Activated naive CD8-positive, alpha-beta T cell treated with anti-CD3 and anti-CD28 coated beads, Interleukin-2, amount 50 U/mL, for 16 hours (primary cell): ENCODE measurements at regions not wholly inside any gene's neighbourhood (a gene's known extent, or its start where the extent isn't known, plus 50 kb on each side); places are given as distances from the start of the nearest gene placed in this dataset.

ENCODE experiments used
- DNase-seq: peaks from one replicate; pipeline ENCODE4 v3.0.0-alpha.2; 2020; ENCODE audit warnings: low read depth, low spot score

- DNase-seq: no peak
Observed at GRCh38 chr2:59998324-59998723, 555.1 kb downstream of the BCL11A start.

DNA sequence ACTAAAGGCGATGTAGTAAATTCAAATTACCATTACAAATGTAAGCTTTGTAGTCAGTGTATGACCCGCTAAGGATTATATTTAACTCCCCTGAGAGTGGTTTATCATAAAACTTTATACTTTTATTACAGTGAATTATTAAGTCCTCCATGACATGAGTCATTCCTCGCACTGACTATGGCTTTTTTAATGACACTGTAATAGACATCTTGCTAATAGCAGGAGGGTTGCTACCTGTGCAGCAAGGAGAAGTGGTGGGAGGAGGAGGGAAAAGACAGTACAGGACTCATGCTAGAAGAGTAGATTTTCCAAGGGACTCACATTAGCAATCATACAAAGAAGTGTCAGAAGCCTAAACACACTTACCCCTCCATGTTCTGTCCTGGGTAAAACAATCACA, 556.1 kb downstream of the BCL11A start:
- no peak for DNase-seq

DNA sequence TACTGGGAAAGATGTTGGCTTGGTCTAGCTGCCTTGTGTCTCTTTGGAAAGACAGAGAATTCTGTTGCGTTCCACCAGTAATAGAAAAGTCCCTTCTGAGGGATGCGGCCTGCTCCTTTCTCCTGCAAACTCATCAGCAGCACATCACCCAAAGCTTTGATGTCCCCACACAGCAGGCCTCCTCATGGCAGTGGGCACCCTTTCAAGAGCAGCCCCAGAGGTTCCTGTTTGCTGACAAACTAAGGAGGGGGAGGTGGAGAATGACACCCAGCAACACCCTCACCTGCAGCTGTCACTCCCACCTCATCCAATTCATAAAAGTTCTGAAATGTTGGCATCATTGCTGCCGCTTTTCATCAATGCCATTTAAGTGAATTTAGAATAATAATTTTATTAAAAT, 556.6 kb downstream of the BCL11A start:
- no peak for DNase-seq

GRCh38 chr2:59993726-59994125, 559.7 kb downstream of the BCL11A start:
- DNase-seq: no peak

DNA sequence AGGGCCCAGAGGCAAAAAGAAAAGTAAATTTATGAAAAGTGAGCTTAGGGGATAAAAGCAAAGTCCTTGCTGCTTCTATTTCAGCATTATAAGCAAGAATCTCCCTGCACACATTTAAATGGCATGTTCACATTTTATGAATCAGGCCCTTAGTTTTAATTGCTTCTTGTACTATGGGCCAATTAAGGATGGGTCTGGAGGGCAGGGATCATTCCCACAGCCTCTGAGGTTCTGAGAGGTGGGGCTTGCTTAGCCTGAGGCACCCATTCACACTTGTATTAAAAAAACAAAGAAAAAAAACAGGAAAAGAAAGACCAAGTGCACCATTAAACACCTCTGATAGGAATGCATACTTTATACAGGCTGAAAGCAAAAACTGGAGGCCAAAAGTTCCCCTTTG, 565.1 kb downstream of the BCL11A start:
- no peak for DNase-seq

DNA sequence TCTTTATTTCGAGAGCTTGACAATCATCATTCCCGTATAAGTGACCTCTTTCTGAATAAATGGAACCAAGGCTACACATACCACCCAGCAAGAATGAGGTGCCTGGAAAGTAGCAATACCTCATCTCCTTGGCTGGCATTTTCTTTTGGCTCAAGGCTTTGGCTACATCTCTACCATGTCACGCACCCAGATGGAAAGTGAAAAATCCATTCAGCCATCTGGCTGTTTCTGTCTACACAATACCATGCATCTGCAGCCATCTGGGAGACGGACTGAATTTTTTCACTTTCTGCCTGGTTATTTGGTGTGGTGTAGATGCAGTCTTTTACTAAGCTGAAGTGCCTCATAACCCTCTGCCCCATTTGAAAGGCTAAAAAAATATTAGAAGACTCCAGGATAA, 566.9 kb downstream of the BCL11A start:
- DNase-seq: no peak

GRCh38 chr2:59985923-59986322, 567.5 kb downstream of the BCL11A start:
- no peak for DNase-seq

- DNase-seq: no peak
Observed at GRCh38 chr2:59974051-59974766, 579.2 kb downstream of the BCL11A start.

GRCh38 chr2:59969161-59969560, 584.3 kb downstream of the BCL11A start:
- no peak for DNase-seq

DNA sequence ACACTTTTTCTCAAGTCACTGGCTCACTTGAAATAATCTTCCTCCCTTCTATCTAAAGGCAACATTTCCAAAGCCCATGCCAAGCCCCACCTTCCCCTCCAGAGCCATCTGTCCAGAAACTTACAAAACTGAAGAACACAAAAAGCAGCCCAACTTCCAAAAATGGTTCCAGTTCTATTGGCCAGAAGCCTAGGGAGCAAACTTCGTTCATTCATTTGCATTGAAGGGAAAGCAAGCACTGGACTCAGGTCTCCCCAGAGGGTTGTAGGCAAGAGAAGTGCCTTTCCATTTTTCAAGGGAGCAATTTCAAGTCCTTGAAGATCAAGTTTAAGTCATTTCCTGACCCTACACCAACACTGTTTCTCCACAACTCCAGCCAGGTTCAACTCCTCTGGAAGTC, 585.0 kb downstream of the BCL11A start:
- DNase-seq: no peak

DNA sequence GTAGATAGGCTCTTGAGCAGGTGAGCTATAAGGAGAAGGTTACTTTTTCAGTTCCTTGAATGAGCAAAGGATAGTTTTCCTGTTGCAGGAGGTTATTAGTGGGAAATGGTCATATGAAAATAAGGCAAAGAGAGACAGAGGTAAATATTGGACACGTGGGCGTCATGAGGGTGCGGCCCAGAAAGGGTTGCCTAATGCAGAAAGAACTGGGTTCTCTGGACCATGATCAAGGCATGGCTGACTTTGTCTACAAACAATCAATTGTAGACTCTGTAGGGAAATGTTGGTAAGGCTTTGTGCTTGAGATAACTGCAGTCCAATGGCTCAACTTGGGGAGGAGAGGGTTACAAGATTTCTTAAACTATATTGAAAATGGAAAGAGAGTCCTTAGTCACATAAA, 585.8 kb downstream of the BCL11A start:
- DNase-seq: no peak

DNA sequence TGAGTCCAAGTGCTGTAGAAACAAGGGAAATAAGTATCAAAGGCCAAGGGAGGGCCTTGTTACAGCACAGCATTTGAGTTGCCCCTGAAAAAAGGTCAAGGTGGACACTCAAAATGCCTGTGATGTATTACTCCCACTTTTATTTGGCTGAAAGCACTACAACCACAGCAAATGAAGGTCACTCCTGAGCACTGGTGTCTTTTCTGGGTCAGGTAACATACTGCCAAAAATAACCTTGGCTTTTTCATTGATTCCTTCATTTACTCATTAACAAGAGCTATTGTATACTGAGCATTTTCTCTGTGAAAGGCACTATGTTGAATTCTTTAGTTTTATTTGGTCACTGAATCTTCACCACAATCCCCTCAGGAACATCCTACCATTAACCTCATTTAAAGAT, 590.3 kb downstream of the BCL11A start:
- no peak for DNase-seq

GRCh38 chr2:59961746-59962145, 591.7 kb downstream of the BCL11A start:
- DNase-seq: no peak

GRCh38 chr2:59959944-59960343, 593.5 kb downstream of the BCL11A start:
- no peak for DNase-seq

DNA sequence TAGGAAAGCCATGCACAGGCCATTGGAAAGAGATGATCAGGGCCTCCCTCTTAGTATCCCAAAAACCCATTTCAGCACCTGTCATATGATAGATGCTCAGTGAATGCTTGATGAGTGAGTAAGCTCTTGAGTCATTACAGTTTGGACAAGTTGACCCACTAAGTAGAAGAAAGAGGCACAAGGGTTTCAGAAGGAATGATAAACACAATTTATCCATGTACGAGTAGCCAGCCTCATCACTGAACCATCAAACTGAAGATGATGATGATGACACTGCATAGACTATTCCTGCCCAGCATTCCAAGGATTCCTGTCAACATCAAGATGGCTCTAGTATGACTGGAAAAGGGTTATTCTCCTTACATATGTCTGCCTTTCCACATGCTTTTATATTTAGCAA, 596.0 kb downstream of the BCL11A start:
- no peak for DNase-seq

- no peak for DNase-seq
Observed at GRCh38 chr2:59956981-59957380, 596.5 kb downstream of the BCL11A start.

- DNase-seq: no peak
Observed at GRCh38 chr2:59947917-59948541, 605.4 kb downstream of the BCL11A start.

DNA sequence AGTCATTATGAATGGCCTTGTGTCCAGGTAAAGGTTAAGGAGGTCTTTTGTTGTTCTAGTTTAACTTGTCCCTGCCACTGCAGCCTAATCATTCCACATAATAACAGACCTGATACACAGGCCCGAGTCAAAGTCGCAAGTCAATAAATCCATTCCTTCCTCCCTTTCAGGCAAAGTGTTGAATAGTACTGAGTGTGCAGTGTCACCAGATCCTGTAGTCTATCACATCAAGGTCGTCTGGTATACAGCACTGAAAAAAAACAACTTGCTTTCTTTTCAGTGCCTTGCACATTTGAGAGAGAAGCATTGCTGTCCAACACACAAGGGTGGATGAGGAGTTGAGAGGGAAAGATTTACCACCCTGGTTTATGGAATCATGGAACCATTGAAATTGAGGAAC, 606.2 kb downstream of the BCL11A start:
- no peak for DNase-seq

- no peak for DNase-seq
Observed at GRCh38 chr2:59939236-59939635, 614.2 kb downstream of the BCL11A start.

- DNase-seq: no peak
Observed at GRCh38 chr2:59938181-59938580, 615.3 kb downstream of the BCL11A start.

GRCh38 chr2:59936048-59936447, 617.4 kb downstream of the BCL11A start:
- no peak for DNase-seq

DNA sequence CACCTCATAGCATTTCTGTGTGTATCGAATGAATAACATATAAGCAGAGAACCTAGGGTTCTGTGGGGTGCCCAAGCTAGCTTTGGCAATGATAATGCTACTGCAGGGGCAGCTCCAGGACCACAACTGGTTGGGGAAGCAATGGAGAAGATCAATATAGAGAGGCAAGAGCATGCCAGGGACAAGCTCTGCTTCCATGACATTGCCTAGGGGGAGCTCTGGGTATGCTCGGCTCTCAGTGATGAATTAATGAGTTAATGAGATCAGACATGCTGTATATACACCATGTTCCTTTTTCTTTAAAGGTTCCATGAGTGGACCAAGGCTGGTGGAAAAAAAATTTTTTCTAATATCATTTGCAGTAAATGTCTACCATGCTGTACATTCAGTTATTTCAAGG, 618.4 kb downstream of the BCL11A start:
- DNase-seq: no peak

GRCh38 chr2:59933948-59934347, 619.5 kb downstream of the BCL11A start:
- DNase-seq: no peak

DNA sequence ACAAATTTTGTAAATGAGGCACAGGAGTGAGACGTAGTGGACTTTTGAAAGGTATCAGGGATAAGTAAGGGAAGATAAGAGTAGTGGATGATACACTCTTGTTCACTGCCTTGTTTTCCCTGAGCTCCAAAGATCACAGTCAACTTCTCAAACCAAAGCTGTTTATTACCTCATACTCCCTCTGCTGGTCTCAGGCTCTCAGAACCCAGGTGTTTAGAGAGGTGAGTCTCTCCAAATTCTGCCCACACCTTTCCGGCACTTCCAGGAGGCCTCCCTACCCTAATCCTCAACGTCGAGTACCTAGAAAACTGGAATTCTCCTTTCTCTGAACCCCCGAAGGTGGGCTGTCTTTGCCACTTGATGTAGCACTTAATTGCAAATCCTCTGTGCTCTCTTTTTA, 621.1 kb downstream of the BCL11A start:
- no peak for DNase-seq
